Hepatocyte (in vitro differentiated cells): ENCODE measurements at regions not wholly inside any gene's neighbourhood (a gene's known extent, or its start where the extent isn't known, plus 50 kb on each side); places are given as distances from the start of the nearest gene placed in this dataset.

ENCODE experiments used
- DNase-seq: peaks from one replicate; pipeline ENCODE4 v3.0.0-alpha.2; 2016; ENCODE audit warnings: low spot score
- H2AFZ ChIP-seq: fragments of 200-600 bp; sonication (generic); 2 replicates; pipeline ENCODE4 v1.6.0; 2016; ENCODE audit warnings: antibody characterized with exemption, mild to moderate bottlenecking
- H3K27ac ChIP-seq: fragments of 200-600 bp; sonication (generic); 2 replicates; pipeline ENCODE4 v1.5.1; 2016; ENCODE audit warnings: mild to moderate bottlenecking
- H3K27me3 ChIP-seq: fragments of 200-600 bp; sonication (generic); 2 replicates; pipeline ENCODE4 v1.6.1; 2016
- H3K36me3 ChIP-seq: fragments of 200-600 bp; sonication (generic); replicated peaks from 2 replicates; pipeline ENCODE4 v1.5.1; 2016; ENCODE audit warnings: low read depth; ENCODE audit not compliant: insufficient read depth
- H3K4me1 ChIP-seq: fragments of 200-600 bp; sonication (generic); 2 replicates; pipeline ENCODE4 v1.5.1; 2016; ENCODE audit warnings: mild to moderate bottlenecking, moderate library complexity; ENCODE audit not compliant: insufficient read depth
- H3K4me2 ChIP-seq: fragments of 200-600 bp; sonication (generic); 2 replicates; pipeline ENCODE4 v1.6.0; 2016
- H3K4me3 ChIP-seq: fragments of 200-600 bp; sonication (generic); 2 replicates; pipeline ENCODE4 v1.5.1; 2016; ENCODE audit warnings: mild to moderate bottlenecking
- H3K79me2 ChIP-seq: fragments of 200-600 bp; sonication (generic); 2 replicates; pipeline ENCODE4 v1.6.0; 2017; ENCODE audit warnings: mild to moderate bottlenecking
- H3K9me2 ChIP-seq: fragments of 200-600 bp; sonication (generic); replicated peaks from 2 replicates; pipeline ENCODE4 v1.6.0; 2017; ENCODE audit warnings: mild to moderate bottlenecking; ENCODE audit not compliant: insufficient read depth
- H3K9me3 ChIP-seq: fragments of 200-600 bp; sonication (generic); 2 replicates; pipeline ENCODE4 v1.5.1; 2016; ENCODE audit warnings: low read depth, mild to moderate bottlenecking
- H4K20me1 ChIP-seq: fragments of 200-600 bp; sonication (generic); 2 replicates; pipeline ENCODE4 v1.6.0; 2016; ENCODE audit warnings: mild to moderate bottlenecking; ENCODE audit not compliant: insufficient read depth, poor library complexity, severe bottlenecking
- EZH2 ChIP-seq: fragments of 200-600 bp; sonication (generic); IDR thresholded peaks from 2 replicates; pipeline ENCODE4 v1.6.1; 2016; ENCODE audit warnings: antibody characterized with exemption, mild to moderate bottlenecking, borderline replicate concordance
- EZH2phosphoT487 ChIP-seq: fragments of 200-600 bp; sonication (generic); IDR thresholded peaks from one replicate; pipeline ENCODE4 v1.6.1; 2018; ENCODE audit warnings: antibody characterized with exemption, mild to moderate bottlenecking, low read depth, moderate library complexity; ENCODE audit not compliant: unreplicated experiment, severe bottlenecking
- WGBS: methylation state at CpG from one replicate; pipeline ENCODE4 v1.1.6; 2016; ENCODE audit warnings: low lambda C conversion rate; ENCODE audit errors: missing lambda C conversion rate; 5-methylcytosine and 5-hydroxymethylcytosine counted together
- TF ChIP-seq, protein P1 (sequence below): fragments of 200-600 bp; sonication (generic); IDR thresholded peaks from 2 replicates; pipeline ENCODE4 v1.5.1; 2016; ENCODE audit warnings: antibody characterized with exemption, mild to moderate bottlenecking; ENCODE audit not compliant: poor library complexity

GRCh38 chr16:85986931-85987749 lies 88.2 kb downstream of the IRF8 start:
- no peaks in the 10 kb centered on the region for H3K79me2 ChIP-seq
- H4K20me1 ChIP-seq, result no peaks in the 10 kb centered on the region
- H2AFZ ChIP-seq, result no peak overlapping the region
- no peaks in the 10 kb centered on the region for H3K27me3 ChIP-seq
- WGBS, result 84% methylated on average over 9 of the region's 12 CpGs
- H3K9me2 ChIP-seq, result no peaks in the 10 kb centered on the region
- no peak overlapping the region for H3K4me2 ChIP-seq
- no peak overlapping the region for H3K27ac ChIP-seq
- TF ChIP-seq, protein P1, sequence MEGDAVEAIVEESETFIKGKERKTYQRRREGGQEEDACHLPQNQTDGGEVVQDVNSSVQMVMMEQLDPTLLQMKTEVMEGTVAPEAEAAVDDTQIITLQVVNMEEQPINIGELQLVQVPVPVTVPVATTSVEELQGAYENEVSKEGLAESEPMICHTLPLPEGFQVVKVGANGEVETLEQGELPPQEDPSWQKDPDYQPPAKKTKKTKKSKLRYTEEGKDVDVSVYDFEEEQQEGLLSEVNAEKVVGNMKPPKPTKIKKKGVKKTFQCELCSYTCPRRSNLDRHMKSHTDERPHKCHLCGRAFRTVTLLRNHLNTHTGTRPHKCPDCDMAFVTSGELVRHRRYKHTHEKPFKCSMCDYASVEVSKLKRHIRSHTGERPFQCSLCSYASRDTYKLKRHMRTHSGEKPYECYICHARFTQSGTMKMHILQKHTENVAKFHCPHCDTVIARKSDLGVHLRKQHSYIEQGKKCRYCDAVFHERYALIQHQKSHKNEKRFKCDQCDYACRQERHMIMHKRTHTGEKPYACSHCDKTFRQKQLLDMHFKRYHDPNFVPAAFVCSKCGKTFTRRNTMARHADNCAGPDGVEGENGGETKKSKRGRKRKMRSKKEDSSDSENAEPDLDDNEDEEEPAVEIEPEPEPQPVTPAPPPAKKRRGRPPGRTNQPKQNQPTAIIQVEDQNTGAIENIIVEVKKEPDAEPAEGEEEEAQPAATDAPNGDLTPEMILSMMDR, result peak; percentile 54
- no peak for TF ChIP-seq EZH2phosphoT487
- H3K36me3 ChIP-seq, result no peaks in the 10 kb centered on the region
- no peaks in the 10 kb centered on the region for H3K9me3 ChIP-seq
- DNase-seq, result no peak
- peaks cover 18% of the 10 kb centered on the region for H3K4me1 ChIP-seq
- no peak overlapping the region for H3K4me3 ChIP-seq

DNA sequence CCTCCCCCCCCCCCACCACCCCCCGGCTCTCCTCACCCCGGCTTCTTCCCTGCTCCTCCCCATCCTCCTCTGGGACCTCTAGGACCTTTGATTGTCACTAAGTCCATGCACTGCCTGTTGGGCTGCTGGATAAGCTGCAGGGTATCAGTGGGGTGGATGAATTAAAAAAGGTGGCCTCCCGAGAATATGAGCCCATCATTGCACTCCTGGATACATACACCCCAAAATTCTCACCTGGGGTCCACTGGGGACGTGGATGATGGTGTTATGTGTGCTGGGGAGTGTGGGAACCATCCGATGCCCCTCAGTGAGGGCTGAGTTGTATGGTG lies 88.8 kb downstream of the IRF8 start:
- Histone ChIP-seq H3K4me3 (no peak overlapping the region), H3K36me3 (no peaks in the 10 kb centered on the region), H3K79me2 (no peaks in the 10 kb centered on the region), H3K27ac (no peak overlapping the region), H4K20me1 (no peaks in the 10 kb centered on the region), H3K4me1 (peaks cover 18% of the 10 kb centered on the region), H3K27me3 (no peaks in the 10 kb centered on the region), H3K9me3 (no peaks in the 10 kb centered on the region), H3K9me2 (no peaks in the 10 kb centered on the region), H3K4me2 (no peak overlapping the region), H2AFZ (no peak overlapping the region)
- TF ChIP-seq EZH2, result no peak
- TF ChIP-seq EZH2phosphoT487, result no peak
- TF ChIP-seq, protein P1, result no peak
- no peak for DNase-seq
- WGBS, result 62% methylated on average over 4 of the region's 5 CpGs

GRCh38 chr16:85988306-85988705 lies 89.3 kb downstream of the IRF8 start:
- no peak for DNase-seq
- H3K9me2 ChIP-seq, result no peaks in the 10 kb centered on the region
- H3K4me2 ChIP-seq, result no peak overlapping the region
- H3K4me3 ChIP-seq, result no peak overlapping the region
- H2AFZ ChIP-seq, result no peak overlapping the region
- no peaks in the 10 kb centered on the region for H3K9me3 ChIP-seq
- 73% methylated on average over 5 of the region's 5 CpGs for WGBS
- no peaks in the 10 kb centered on the region for H3K79me2 ChIP-seq
- peaks cover 18% of the 10 kb centered on the region for H3K4me1 ChIP-seq
- H3K27ac ChIP-seq, result no peak overlapping the region
- H3K36me3 ChIP-seq, result no peaks in the 10 kb centered on the region
- no peaks in the 10 kb centered on the region for H4K20me1 ChIP-seq
- no peak for TF ChIP-seq EZH2phosphoT487
- TF ChIP-seq, protein P1, result no peak
- TF ChIP-seq EZH2, result no peak
- H3K27me3 ChIP-seq, result no peaks in the 10 kb centered on the region
